LNCAP (cell line): ENCODE measurements at regions not wholly inside any gene's neighbourhood (a gene's known extent, or its start where the extent isn't known, plus 50 kb on each side); places are given as distances from the start of the nearest gene placed in this dataset.

Source experiments
- CTCF ChIP-seq: fragments of 450-650 bp; IDR thresholded peaks from 2 replicates; pipeline ENCODE4 v1.5.1; 2017; ENCODE audit warnings: mild to moderate bottlenecking

- TF ChIP-seq CTCF, result no peak
These were observed 55.6 kb downstream of the SYNE3 start for GRCh38 chr14:95460647-95461478.

- no peak for TF ChIP-seq CTCF
These were observed 57.5 kb downstream of the SYNE3 start for GRCh38 chr14:95458906-95459305.

- TF ChIP-seq CTCF, result no peak
These were observed 58.0 kb downstream of the SYNE3 start for GRCh38 chr14:95458459-95458858.

- no peak for TF ChIP-seq CTCF
These were observed 60.2 kb downstream of the SYNE3 start for GRCh38 chr14:95456281-95456680.

- no peak for TF ChIP-seq CTCF
These were observed 61.2 kb downstream of the SYNE3 start for GRCh38 chr14:95455246-95455645.

GRCh38 chr14:95453713-95453980 lies 62.8 kb downstream of the SYNE3 start:
- no peak for TF ChIP-seq CTCF

- TF ChIP-seq CTCF, result no peak
These were observed 63.3 kb downstream of the SYNE3 start for GRCh38 chr14:95452893-95453712.
